ENCODE measurements at regions not wholly inside any gene's neighbourhood (a gene's known extent, or its start where the extent isn't known, plus 50 kb on each side); places are given as distances from the start of the nearest gene placed in this dataset.

- TF ChIP-seq CTCF (IDR thresholded peaks at IDR 0.05) (no peak), POLR2A (IDR thresholded peaks at IDR 0.05) (no peak)
Observed at GRCh38 chr3:96334779-96335178, 479.6 kb upstream of the EPHA6 start.

Measured in esophagus squamous epithelium (tissue), 4 donors.